ENCODE measurements at regions not wholly inside any gene's neighbourhood (a gene's known extent, or its start where the extent isn't known, plus 50 kb on each side); places are given as distances from the start of the nearest gene placed in this dataset.

- TF ChIP-seq, protein P1, sequence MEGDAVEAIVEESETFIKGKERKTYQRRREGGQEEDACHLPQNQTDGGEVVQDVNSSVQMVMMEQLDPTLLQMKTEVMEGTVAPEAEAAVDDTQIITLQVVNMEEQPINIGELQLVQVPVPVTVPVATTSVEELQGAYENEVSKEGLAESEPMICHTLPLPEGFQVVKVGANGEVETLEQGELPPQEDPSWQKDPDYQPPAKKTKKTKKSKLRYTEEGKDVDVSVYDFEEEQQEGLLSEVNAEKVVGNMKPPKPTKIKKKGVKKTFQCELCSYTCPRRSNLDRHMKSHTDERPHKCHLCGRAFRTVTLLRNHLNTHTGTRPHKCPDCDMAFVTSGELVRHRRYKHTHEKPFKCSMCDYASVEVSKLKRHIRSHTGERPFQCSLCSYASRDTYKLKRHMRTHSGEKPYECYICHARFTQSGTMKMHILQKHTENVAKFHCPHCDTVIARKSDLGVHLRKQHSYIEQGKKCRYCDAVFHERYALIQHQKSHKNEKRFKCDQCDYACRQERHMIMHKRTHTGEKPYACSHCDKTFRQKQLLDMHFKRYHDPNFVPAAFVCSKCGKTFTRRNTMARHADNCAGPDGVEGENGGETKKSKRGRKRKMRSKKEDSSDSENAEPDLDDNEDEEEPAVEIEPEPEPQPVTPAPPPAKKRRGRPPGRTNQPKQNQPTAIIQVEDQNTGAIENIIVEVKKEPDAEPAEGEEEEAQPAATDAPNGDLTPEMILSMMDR (conservative IDR thresholded peaks at IDR 0.05; ENCODE audit: low read depth, low read length): no peak
- TF ChIP-seq EZH2 (IDR thresholded peaks at IDR 0.05; ENCODE audit: low read length, unreplicated experiment): no peak
Observed at GRCh38 chr2:146981921-146982320, 862.9 kb upstream of the ACVR2A start.

All from PC-3 (cell line).